ENCODE measurements at regions not wholly inside any gene's neighbourhood (a gene's known extent, or its start where the extent isn't known, plus 50 kb on each side); places are given as distances from the start of the nearest gene placed in this dataset.

DNA sequence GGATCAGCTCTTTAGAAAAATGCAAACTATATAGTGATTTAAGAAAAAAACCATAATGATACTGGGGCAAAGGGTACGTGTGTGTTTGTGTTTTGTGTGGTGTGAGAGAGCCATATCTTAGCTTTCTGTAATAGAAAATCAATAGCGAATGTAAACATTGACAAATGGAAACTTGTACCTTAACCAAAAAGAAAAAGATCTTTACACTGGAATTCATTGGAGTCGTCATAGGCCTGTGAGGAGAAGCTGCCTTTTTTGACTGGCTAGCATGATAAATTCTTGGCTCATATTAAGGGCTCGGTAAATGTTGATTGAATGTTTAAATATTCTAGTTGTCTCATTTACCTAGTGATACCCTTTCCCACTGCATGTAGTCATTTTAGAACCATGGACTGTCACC, 161.8 kb upstream of the ASCC3 start:
- ATAC-seq (no peak), DNase-seq (ENCODE audit: low read depth, low spot score) (no peak)
- Histone ChIP-seq H3K36me3 (ENCODE audit: control insufficient read depth in 1 of 2, insufficient read depth in 2 of 2, low read length in 2 of 2) (no peaks in the 10 kb centered on the region), H3K9me2 (ENCODE audit: insufficient read depth) (no peaks in the 10 kb centered on the region; the same call in 1 of the 2 replicates), H3K27ac (ENCODE audit: low read depth, low read length) (no peak overlapping the region), H3K4me1 (ENCODE audit: control insufficient read depth in 1 of 2, insufficient read depth in 2 of 2, low read length in 2 of 2) (no peaks in the 10 kb centered on the region), H3K79me2 (ENCODE audit: insufficient read depth, low read length) (no peaks in the 10 kb centered on the region), H3K27me3 (ENCODE audit: insufficient read depth, low read length) (no peaks in the 10 kb centered on the region), H4K20me1 (ENCODE audit: insufficient read depth) (no peaks in the 10 kb centered on the region), H3K9me3 (ENCODE audit: control insufficient read depth in 1 of 2, insufficient read depth in 1 of 2, low read depth in 1 of 2, low read length in 2 of 2) (no peaks in the 10 kb centered on the region), H3K4me3 (replicated peaks in 1 of 2; ENCODE audit: low read depth in 1 of 2, low read length in 2 of 2) (no peak overlapping the region), H3K4me2 (ENCODE audit: low read length) (no peak overlapping the region), H2AFZ (ENCODE audit: low read depth, low read length, poor library complexity, severe bottlenecking) (no peak overlapping the region), H3K9ac (ENCODE audit: low read length) (no peak overlapping the region)
- ChIA-PET POLR2A (no interaction called here), CTCF (no interaction called here), RAD21 (ENCODE audit: low non-redundant PET in 1 of 2, low total read pairs in 2 of 2, uncharacterized antibody in 2 of 2, unreplicated experiment in 2 of 2) (no interaction called here)
- intact Hi-C loops (cut with micrococcal nuclease): no loop called here
- TF ChIP-seq CBX3 (IDR thresholded peaks at IDR 0.05; ENCODE audit: low read depth): no peak
- no peak for TF ChIP-seq SIN3A (IDR thresholded peaks at IDR 0.05; ENCODE audit: low read depth)
- TF ChIP-seq, protein P1, sequence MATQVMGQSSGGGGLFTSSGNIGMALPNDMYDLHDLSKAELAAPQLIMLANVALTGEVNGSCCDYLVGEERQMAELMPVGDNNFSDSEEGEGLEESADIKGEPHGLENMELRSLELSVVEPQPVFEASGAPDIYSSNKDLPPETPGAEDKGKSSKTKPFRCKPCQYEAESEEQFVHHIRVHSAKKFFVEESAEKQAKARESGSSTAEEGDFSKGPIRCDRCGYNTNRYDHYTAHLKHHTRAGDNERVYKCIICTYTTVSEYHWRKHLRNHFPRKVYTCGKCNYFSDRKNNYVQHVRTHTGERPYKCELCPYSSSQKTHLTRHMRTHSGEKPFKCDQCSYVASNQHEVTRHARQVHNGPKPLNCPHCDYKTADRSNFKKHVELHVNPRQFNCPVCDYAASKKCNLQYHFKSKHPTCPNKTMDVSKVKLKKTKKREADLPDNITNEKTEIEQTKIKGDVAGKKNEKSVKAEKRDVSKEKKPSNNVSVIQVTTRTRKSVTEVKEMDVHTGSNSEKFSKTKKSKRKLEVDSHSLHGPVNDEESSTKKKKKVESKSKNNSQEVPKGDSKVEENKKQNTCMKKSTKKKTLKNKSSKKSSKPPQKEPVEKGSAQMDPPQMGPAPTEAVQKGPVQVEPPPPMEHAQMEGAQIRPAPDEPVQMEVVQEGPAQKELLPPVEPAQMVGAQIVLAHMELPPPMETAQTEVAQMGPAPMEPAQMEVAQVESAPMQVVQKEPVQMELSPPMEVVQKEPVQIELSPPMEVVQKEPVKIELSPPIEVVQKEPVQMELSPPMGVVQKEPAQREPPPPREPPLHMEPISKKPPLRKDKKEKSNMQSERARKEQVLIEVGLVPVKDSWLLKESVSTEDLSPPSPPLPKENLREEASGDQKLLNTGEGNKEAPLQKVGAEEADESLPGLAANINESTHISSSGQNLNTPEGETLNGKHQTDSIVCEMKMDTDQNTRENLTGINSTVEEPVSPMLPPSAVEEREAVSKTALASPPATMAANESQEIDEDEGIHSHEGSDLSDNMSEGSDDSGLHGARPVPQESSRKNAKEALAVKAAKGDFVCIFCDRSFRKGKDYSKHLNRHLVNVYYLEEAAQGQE (IDR thresholded peaks at IDR 0.05; ENCODE audit: low read depth): no peak
- TF ChIP-seq EZH2phosphoT487 (IDR thresholded peaks at IDR 0.05; ENCODE audit: borderline replicate concordance): no peak
- no peak for TF ChIP-seq RAD21 (IDR thresholded peaks at IDR 0.05; ENCODE audit: low read depth)
- TF ChIP-seq POLR2AphosphoS5 (IDR thresholded peaks at IDR 0.05; ENCODE audit: low read depth, low read length): no peak
- no peak for TF ChIP-seq SP1 (IDR thresholded peaks at IDR 0.05; ENCODE audit: low read depth)
- TF ChIP-seq MAX (IDR thresholded peaks at IDR 0.05): no peak
- TF ChIP-seq, protein P2, sequence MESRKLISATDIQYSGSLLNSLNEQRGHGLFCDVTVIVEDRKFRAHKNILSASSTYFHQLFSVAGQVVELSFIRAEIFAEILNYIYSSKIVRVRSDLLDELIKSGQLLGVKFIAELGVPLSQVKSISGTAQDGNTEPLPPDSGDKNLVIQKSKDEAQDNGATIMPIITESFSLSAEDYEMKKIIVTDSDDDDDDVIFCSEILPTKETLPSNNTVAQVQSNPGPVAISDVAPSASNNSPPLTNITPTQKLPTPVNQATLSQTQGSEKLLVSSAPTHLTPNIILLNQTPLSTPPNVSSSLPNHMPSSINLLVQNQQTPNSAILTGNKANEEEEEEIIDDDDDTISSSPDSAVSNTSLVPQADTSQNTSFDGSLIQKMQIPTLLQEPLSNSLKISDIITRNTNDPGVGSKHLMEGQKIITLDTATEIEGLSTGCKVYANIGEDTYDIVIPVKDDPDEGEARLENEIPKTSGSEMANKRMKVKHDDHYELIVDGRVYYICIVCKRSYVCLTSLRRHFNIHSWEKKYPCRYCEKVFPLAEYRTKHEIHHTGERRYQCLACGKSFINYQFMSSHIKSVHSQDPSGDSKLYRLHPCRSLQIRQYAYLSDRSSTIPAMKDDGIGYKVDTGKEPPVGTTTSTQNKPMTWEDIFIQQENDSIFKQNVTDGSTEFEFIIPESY (IDR thresholded peaks at IDR 0.05; ENCODE audit: extremely low read depth, insufficient replicate concordance, low read length): no peak
- no peak for TF ChIP-seq EZH2 (IDR thresholded peaks at IDR 0.05)
- no peak for TF ChIP-seq ZNF274 (IDR thresholded peaks at IDR 0.05; ENCODE audit: low read depth, low read length)
- BruUV-seq (replicated peaks): no TSS peak

Measured in HCT116 (cell line).